GM12891 (cell line): ENCODE measurements at regions not wholly inside any gene's neighbourhood (a gene's known extent, or its start where the extent isn't known, plus 50 kb on each side); places are given as distances from the start of the nearest gene placed in this dataset.

ENCODE experiments used
- POLR2A ChIP-seq: IDR thresholded peaks from 2 replicates; pipeline ENCODE4 v1.6.1; 2011; ENCODE audit warnings: low read depth, low read length, control low read depth
- POLR2AphosphoS5 ChIP-seq: IDR thresholded peaks from 2 replicates; pipeline ENCODE4 v1.6.1; 2011; ENCODE audit warnings: low read depth, low read length, control low read depth
- POU2F2 ChIP-seq: IDR thresholded peaks from 2 replicates; pipeline ENCODE4 v1.6.1; 2011; ENCODE audit warnings: low read depth, mild to moderate bottlenecking, control low read depth, low read length, moderate library complexity
- SPI1 ChIP-seq: IDR thresholded peaks from 2 replicates; pipeline ENCODE4 v1.6.1; 2011; ENCODE audit warnings: low read depth, low read length, control low read depth
- TAF1 ChIP-seq: IDR thresholded peaks from 2 replicates; pipeline ENCODE4 v1.6.1; 2011; ENCODE audit warnings: low read depth, low read length, control low read depth

DNA sequence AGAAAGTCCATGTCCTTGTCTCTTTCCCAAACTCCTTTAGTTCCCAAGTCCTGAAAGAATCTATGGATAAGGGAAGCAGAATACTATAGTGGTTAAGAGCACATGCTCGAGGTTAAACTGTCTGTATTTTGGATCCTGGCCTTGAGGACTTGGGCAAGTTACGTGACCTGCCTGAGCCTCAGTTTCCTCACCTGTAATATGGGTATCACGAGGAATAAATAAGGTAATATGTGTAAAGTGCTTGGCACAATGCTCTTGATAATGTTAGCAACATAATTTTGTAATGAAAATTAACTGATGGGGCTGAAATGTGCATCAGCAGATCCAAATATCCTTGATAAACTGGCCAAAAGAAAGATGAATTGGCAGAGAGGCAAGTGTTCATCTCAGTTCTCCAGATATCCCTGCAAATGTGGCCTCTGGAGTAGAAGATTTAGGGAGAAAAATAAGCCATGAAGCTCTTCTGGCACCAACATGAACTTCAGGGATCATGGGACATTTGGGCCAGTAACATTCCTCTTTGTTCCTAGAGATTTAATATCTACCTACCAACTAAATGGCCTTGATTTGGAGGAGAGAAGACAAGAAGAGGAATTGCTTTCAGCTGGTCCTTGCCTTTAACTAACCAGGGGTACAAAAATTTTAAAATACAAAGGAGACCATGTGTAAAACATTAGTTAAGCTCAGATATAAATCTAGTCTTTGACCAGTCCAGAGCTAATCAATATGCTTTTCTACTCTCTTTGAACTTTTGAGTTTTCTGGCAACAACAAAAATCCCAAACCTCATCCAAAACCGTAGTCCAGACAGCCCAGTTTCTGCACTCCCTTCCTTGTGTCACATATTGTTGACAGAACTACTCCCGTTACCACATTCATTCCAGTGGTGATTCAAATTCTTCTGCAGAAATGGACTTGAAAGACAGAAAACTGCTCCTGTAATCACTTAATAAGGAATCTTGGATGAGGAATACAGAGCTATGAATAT lies 52.7 kb upstream of the EML4 start:
- TF ChIP-seq POLR2A (no peak), SPI1 (no peak), POLR2AphosphoS5 (no peak), TAF1 (no peak), POU2F2 (no peak)
